ENCODE measurements at regions not wholly inside any gene's neighbourhood (a gene's known extent, or its start where the extent isn't known, plus 50 kb on each side); places are given as distances from the start of the nearest gene placed in this dataset.

GRCh38 chr2:74080346-74080745 is 67.4 kb downstream of the BOLA3 start:
- TF ChIP-seq CTCF (IDR thresholded peaks at IDR 0.05; ENCODE audit: low read depth, low read length) (peak; percentile 56), EZH2phosphoT487 (IDR thresholded peaks at IDR 0.05; ENCODE audit: low read depth) (no peak)
